GM23338 (cell line): ENCODE measurements at regions not wholly inside any gene's neighbourhood (a gene's known extent, or its start where the extent isn't known, plus 50 kb on each side); places are given as distances from the start of the nearest gene placed in this dataset.

ENCODE experiments used
- ATAC-seq: fragments of 200-7000 bp; cut with Tn5 transposase; 3 replicates; pipeline ENCODE4 v1.9.1; 2020
- DNase-seq: peaks from one replicate; pipeline ENCODE4 v3.0.0-alpha.2; 2015; ENCODE audit warnings: low spot score
- H2AFZ ChIP-seq: fragments of 200-600 bp; sonication (generic); 2 replicates; pipeline ENCODE4 v1.8.0; 2016; ENCODE audit warnings: antibody characterized with exemption, mild to moderate bottlenecking, moderate library complexity
- H3F3A ChIP-seq: fragments of 200-600 bp; sonication (generic); replicated peaks from 2 replicates; pipeline ENCODE4 v1.8.0; 2017; ENCODE audit warnings: antibody characterized with exemption, mixed run types, low read depth
- H3K27ac ChIP-seq: fragments of 200-600 bp; sonication (generic); 2 replicates; pipeline ENCODE4 v1.6.1; 2016; ENCODE audit warnings: low read depth
- H3K27me3 ChIP-seq: fragments of 200-600 bp; sonication (generic); 2 replicates; pipeline ENCODE4 v1.8.0; 2016; ENCODE audit warnings: mild to moderate bottlenecking, mixed run types, moderate library complexity; ENCODE audit not compliant: insufficient read depth
- H3K36me3 ChIP-seq: fragments of 200-600 bp; sonication (generic); 2 replicates; pipeline ENCODE4 v1.8.0; 2016; ENCODE audit warnings: mild to moderate bottlenecking; ENCODE audit not compliant: insufficient read depth
- H3K4me1 ChIP-seq: fragments of 200-600 bp; sonication (generic); 2 replicates; pipeline ENCODE4 v1.8.0; 2016; ENCODE audit warnings: mild to moderate bottlenecking, moderate library complexity; ENCODE audit not compliant: insufficient read depth
- H3K4me2 ChIP-seq: fragments of 200-600 bp; sonication (generic); 2 replicates; pipeline ENCODE4 v1.7.1; 2017; ENCODE audit warnings: mixed run types
- H3K4me3 ChIP-seq: fragments of 200-600 bp; sonication (generic); 2 replicates; pipeline ENCODE4 v1.6.1; 2016; ENCODE audit warnings: mixed run types
- H3K79me2 ChIP-seq: fragments of 200-600 bp; sonication (generic); replicated peaks from 2 replicates; pipeline ENCODE4 v1.8.0; 2017; ENCODE audit warnings: mild to moderate bottlenecking; ENCODE audit not compliant: insufficient read depth
- H3K9me2 ChIP-seq: fragments of 200-600 bp; sonication (generic); 2 replicates; pipeline ENCODE4 v1.8.0; 2017; ENCODE audit not compliant: insufficient read depth
- H4K20me1 ChIP-seq: fragments of 200-600 bp; sonication (generic); replicated peaks from 2 replicates; pipeline ENCODE4 v1.8.0; 2017; ENCODE audit warnings: mild to moderate bottlenecking; ENCODE audit not compliant: insufficient read depth
- H3K27ac Mint-ChIP-seq: 2 replicates; pipeline ENCODE4 v1.8.0; 2020; ENCODE audit warnings: inconsistent platforms, mild to moderate bottlenecking, moderate library complexity, mixed read lengths
- H3K27me3 Mint-ChIP-seq: 3 replicates; pipeline ENCODE4 v1.8.0; 2022; ENCODE audit warnings: low read depth, mild to moderate bottlenecking, moderate library complexity, mixed read lengths, inconsistent platforms; ENCODE audit not compliant: insufficient read depth, poor library complexity
- H3K36me3 Mint-ChIP-seq: 3 replicates; pipeline ENCODE4 v1.8.0; 2021; ENCODE audit warnings: low read depth, mild to moderate bottlenecking, inconsistent platforms, moderate library complexity, mixed read lengths
- H3K4me1 Mint-ChIP-seq: 3 replicates; pipeline ENCODE4 v1.8.0; 2020; ENCODE audit warnings: mild to moderate bottlenecking, inconsistent platforms, mixed read lengths
- H3K4me3 Mint-ChIP-seq: 3 replicates; pipeline ENCODE4 v1.8.0; 2021; ENCODE audit warnings: moderate library complexity, mild to moderate bottlenecking, inconsistent platforms, mixed read lengths
- H3K9me3 Mint-ChIP-seq: 3 replicates; pipeline ENCODE4 v1.8.0; 2020; ENCODE audit warnings: moderate library complexity, mild to moderate bottlenecking, inconsistent platforms, mixed read lengths
- CREB1 ChIP-seq: fragments of 250-450 bp; sonication (Bioruptor Pico); IDR thresholded peaks from 2 replicates; pipeline ENCODE4 v1.5.0; 2020; ENCODE audit warnings: low read depth, mild to moderate bottlenecking, moderate library complexity
- EZH2 ChIP-seq: fragments of 200-600 bp; sonication (generic); IDR thresholded peaks from one replicate; pipeline ENCODE4 v1.8.0; 2017; ENCODE audit warnings: antibody characterized with exemption, mild to moderate bottlenecking, low read depth; ENCODE audit not compliant: unreplicated experiment
- EZH2phosphoT487 ChIP-seq: fragments of 200-600 bp; sonication (generic); IDR thresholded peaks from one replicate; pipeline ENCODE4 v1.8.1; 2018; ENCODE audit warnings: antibody characterized with exemption; ENCODE audit not compliant: unreplicated experiment
- JUNB ChIP-seq: IDR thresholded peaks from one replicate; pipeline ENCODE4 v1.6.1; 2016; ENCODE audit warnings: antibody characterized with exemption; ENCODE audit not compliant: unreplicated experiment
- NANOG ChIP-seq: IDR thresholded peaks from 2 replicates; pipeline ENCODE4 v1.6.1; 2016; ENCODE audit warnings: antibody characterized with exemption, borderline replicate concordance
- POLR2AphosphoS5 ChIP-seq: IDR thresholded peaks from 2 replicates; pipeline ENCODE4 v1.6.1; 2016; ENCODE audit warnings: antibody characterized with exemption, low read depth
- REST ChIP-seq: IDR thresholded peaks from one replicate; pipeline ENCODE4 v1.6.1; 2018; ENCODE audit warnings: antibody characterized with exemption; ENCODE audit not compliant: unreplicated experiment
- STAT1 ChIP-seq: IDR thresholded peaks from one replicate; pipeline ENCODE4 v1.6.1; 2016; ENCODE audit warnings: antibody characterized with exemption; ENCODE audit not compliant: unreplicated experiment
- ZNF114 ChIP-seq: fragments of 250-450 bp; sonication (Bioruptor Pico); IDR thresholded peaks from 2 replicates; pipeline ENCODE4 v1.5.0; 2020; ENCODE audit warnings: mild to moderate bottlenecking, moderate library complexity
- ZNF331 ChIP-seq: fragments of 250-450 bp; sonication (Bioruptor Pico); IDR thresholded peaks from 2 replicates; pipeline ENCODE4 v1.5.0; 2020; ENCODE audit warnings: low read depth, mild to moderate bottlenecking, moderate library complexity
- TF ChIP-seq, protein P1 (sequence below): fragments of 250-450 bp; sonication (Bioruptor Pico); IDR thresholded peaks from 2 replicates; pipeline ENCODE4 v1.5.0; 2020; ENCODE audit warnings: mild to moderate bottlenecking, moderate library complexity
- TF ChIP-seq, protein P2 (sequence below): IDR thresholded peaks from 2 replicates; pipeline ENCODE4 v1.6.1; 2016; ENCODE audit warnings: antibody characterized with exemption
- TF ChIP-seq, protein P3 (sequence below), 2 experiments: fragments of 200-600 bp in 1 of 2; sonication (generic) in 1 of 2; conservative IDR thresholded peaks; 2 replicates each; pipeline versions ENCODE4 v1.5.1 to v1.6.1; 2016 to 2017; ENCODE audit warnings: antibody characterized with exemption in 2 of 2, low read depth in 2 of 2, mild to moderate bottlenecking in 2 of 2, moderate library complexity in 1 of 2

DNA sequence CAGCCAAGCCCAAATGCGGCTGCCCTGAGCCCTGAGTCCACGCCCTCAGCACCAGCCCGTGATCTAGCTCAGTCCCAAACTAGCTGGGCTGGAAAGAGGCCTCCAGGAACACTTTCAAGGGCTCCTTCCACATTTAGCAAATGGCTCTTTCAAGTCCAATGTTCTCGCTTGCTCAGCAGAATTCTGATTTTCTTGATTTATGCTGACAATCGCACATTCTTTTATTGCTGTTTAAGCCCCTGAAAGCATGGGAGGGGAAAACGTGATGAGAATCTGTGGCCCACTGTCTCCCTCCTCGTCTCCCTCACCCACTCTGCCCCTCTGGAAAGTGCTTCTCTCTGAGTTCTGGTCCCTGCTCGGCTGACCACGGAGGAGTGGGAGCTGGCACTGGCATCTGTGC lies 293.8 kb downstream of the FOXL1 start (continued):
- no peak for TF ChIP-seq REST
- no peak for TF ChIP-seq JUNB
- no peak for TF ChIP-seq ZNF114 (CRISPR knock-in tag)

- Histone ChIP-seq H3K4me3 (no peak overlapping the region), H3K27ac (no peak overlapping the region), H2AFZ (no peak overlapping the region), H3K27me3 (no peaks in the 10 kb centered on the region), H3K36me3 (no peaks in the 10 kb centered on the region), H3K4me1 (no peaks in the 10 kb centered on the region), H4K20me1 (no peaks in the 10 kb centered on the region), H3K9me2 (no peaks in the 10 kb centered on the region), H3K79me2 (no peaks in the 10 kb centered on the region), H3K4me2 (no peak overlapping the region), H3F3A (no peaks in the 10 kb centered on the region)
- Mint-ChIP-seq H3K27ac (no peak overlapping the region), H3K4me1 (peaks cover 3% of the 10 kb centered on the region; the same call in 1 of the 3 replicates), H3K36me3 (no peaks in the 10 kb centered on the region; the same call in 2 of the 3 replicates), H3K4me3 (no peak overlapping the region), H3K9me3 (no peaks in the 10 kb centered on the region; the same call in 2 of the 3 replicates), H3K27me3 (peaks cover 8% of the 10 kb centered on the region)
- ATAC-seq (peak; percentile 53), DNase-seq (peak; percentile 43)
- TF ChIP-seq, protein P1, sequence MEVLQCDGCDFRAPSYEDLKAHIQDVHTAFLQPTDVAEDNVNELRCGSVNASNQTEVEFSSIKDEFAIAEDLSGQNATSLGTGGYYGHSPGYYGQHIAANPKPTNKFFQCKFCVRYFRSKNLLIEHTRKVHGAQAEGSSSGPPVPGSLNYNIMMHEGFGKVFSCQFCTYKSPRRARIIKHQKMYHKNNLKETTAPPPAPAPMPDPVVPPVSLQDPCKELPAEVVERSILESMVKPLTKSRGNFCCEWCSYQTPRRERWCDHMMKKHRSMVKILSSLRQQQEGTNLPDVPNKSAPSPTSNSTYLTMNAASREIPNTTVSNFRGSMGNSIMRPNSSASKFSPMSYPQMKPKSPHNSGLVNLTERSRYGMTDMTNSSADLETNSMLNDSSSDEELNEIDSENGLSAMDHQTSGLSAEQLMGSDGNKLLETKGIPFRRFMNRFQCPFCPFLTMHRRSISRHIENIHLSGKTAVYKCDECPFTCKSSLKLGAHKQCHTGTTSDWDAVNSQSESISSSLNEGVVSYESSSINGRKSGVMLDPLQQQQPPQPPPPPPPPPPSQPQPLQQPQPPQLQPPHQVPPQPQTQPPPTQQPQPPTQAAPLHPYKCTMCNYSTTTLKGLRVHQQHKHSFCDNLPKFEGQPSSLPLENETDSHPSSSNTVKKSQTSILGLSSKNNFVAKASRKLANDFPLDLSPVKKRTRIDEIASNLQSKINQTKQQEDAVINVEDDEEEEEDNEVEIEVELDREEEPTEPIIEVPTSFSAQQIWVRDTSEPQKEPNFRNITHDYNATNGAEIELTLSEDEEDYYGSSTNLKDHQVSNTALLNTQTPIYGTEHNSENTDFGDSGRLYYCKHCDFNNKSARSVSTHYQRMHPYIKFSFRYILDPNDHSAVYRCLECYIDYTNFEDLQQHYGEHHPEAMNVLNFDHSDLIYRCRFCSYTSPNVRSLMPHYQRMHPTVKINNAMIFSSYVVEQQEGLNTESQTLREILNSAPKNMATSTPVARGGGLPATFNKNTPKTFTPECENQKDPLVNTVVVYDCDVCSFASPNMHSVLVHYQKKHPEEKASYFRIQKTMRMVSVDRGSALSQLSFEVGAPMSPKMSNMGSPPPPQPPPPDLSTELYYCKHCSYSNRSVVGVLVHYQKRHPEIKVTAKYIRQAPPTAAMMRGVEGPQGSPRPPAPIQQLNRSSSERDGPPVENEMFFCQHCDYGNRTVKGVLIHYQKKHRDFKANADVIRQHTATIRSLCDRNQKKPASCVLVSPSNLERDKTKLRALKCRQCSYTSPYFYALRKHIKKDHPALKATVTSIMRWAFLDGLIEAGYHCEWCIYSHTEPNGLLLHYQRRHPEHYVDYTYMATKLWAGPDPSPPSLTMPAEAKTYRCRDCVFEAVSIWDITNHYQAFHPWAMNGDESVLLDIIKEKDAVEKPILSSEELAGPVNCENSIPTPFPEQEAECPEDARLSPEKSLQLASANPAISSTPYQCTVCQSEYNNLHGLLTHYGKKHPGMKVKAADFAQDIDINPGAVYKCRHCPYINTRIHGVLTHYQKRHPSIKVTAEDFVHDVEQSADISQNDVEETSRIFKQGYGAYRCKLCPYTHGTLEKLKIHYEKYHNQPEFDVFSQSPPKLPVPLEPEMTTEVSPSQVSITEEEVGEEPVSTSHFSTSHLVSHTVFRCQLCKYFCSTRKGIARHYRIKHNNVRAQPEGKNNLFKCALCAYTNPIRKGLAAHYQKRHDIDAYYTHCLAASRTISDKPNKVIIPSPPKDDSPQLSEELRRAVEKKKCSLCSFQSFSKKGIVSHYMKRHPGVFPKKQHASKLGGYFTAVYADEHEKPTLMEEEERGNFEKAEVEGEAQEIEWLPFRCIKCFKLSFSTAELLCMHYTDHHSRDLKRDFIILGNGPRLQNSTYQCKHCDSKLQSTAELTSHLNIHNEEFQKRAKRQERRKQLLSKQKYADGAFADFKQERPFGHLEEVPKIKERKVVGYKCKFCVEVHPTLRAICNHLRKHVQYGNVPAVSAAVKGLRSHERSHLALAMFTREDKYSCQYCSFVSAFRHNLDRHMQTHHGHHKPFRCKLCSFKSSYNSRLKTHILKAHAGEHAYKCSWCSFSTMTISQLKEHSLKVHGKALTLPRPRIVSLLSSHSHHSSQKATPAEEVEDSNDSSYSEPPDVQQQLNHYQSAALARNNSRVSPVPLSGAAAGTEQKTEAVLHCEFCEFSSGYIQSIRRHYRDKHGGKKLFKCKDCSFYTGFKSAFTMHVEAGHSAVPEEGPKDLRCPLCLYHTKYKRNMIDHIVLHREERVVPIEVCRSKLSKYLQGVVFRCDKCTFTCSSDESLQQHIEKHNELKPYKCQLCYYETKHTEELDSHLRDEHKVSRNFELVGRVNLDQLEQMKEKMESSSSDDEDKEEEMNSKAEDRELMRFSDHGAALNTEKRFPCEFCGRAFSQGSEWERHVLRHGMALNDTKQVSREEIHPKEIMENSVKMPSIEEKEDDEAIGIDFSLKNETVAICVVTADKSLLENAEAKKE (CRISPR knock-in tag), result no peak
- TF ChIP-seq ZNF331, result no peak
- TF ChIP-seq STAT1, result no peak
- no peak for TF ChIP-seq ZNF114 (CRISPR knock-in tag)
- TF ChIP-seq, protein P2, sequence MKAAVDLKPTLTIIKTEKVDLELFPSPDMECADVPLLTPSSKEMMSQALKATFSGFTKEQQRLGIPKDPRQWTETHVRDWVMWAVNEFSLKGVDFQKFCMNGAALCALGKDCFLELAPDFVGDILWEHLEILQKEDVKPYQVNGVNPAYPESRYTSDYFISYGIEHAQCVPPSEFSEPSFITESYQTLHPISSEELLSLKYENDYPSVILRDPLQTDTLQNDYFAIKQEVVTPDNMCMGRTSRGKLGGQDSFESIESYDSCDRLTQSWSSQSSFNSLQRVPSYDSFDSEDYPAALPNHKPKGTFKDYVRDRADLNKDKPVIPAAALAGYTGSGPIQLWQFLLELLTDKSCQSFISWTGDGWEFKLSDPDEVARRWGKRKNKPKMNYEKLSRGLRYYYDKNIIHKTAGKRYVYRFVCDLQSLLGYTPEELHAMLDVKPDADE, result no peak
- no peak for TF ChIP-seq EZH2phosphoT487
- no peak for TF ChIP-seq CREB1 (CRISPR knock-in tag)
- TF ChIP-seq, protein P3, sequence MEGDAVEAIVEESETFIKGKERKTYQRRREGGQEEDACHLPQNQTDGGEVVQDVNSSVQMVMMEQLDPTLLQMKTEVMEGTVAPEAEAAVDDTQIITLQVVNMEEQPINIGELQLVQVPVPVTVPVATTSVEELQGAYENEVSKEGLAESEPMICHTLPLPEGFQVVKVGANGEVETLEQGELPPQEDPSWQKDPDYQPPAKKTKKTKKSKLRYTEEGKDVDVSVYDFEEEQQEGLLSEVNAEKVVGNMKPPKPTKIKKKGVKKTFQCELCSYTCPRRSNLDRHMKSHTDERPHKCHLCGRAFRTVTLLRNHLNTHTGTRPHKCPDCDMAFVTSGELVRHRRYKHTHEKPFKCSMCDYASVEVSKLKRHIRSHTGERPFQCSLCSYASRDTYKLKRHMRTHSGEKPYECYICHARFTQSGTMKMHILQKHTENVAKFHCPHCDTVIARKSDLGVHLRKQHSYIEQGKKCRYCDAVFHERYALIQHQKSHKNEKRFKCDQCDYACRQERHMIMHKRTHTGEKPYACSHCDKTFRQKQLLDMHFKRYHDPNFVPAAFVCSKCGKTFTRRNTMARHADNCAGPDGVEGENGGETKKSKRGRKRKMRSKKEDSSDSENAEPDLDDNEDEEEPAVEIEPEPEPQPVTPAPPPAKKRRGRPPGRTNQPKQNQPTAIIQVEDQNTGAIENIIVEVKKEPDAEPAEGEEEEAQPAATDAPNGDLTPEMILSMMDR (conservative IDR thresholded peaks at IDR 0.05; ENCODE audit: low read depth in 2 of 2), result no peak
- TF ChIP-seq EZH2, result no peak
- TF ChIP-seq NANOG, result no peak
- TF ChIP-seq POLR2AphosphoS5, result no peak
Observed at GRCh38 chr16:86872833-86873232, 294.5 kb downstream of the FOXL1 start.
